Gastroesophageal sphincter (tissue), 3 donors: ENCODE measurements at regions not wholly inside any gene's neighbourhood (a gene's known extent, or its start where the extent isn't known, plus 50 kb on each side); places are given as distances from the start of the nearest gene placed in this dataset.

Experiments used
- EP300 ChIP-seq: sonication (generic); formaldehyde crosslinking; IDR thresholded peaks from one replicate; pipeline ENCODE4 v1.6.1; 2017; ENCODE audit warnings: antibody characterized with exemption, mild to moderate bottlenecking
- POLR2A ChIP-seq, 2 donors: fragments of 450-650 bp; IDR thresholded peaks; one replicate each; pipeline ENCODE4 v1.6.1; 2017; ENCODE audit warnings: antibody characterized with exemption in 2 of 2, mild to moderate bottlenecking in 2 of 2, moderate library complexity in 1 of 2
- TF ChIP-seq, protein P1 (sequence below), 4 experiments: fragments of 200-600 bp in 2 of 4; fragments of 450-650 bp in 2 of 4; sonication (generic) in 1 of 4; IDR thresholded peaks; one replicate each; pipeline ENCODE4 v1.5.1; 2017 to 2019; ENCODE audit warnings: antibody characterized with exemption in 4 of 4, mild to moderate bottlenecking in 2 of 4, moderate library complexity in 2 of 4

DNA sequence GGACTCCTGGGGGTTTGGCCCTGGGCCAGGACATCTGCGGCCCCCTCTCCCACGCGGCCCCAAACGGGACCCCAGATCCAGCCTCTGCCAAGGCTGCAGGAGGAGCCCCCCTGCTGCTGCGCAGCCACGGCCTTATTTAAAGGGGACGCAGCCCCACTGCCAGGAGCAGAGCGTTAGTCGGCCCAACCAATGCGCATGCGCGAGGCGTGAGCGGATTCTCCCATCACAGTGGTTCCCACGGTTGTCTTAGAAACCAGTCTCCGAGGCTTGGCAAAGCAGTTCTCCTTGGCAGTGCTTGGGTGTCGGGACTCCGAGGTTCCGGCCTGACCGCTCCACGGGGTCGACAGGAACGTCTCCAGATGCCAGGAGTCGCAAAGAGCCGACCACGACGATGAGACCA lies 288.3 kb upstream of the ZNF337 start:
- TF ChIP-seq EP300 (no peak), POLR2A (IDR thresholded peaks at IDR 0.05) (no peak)
- TF ChIP-seq, protein P1, sequence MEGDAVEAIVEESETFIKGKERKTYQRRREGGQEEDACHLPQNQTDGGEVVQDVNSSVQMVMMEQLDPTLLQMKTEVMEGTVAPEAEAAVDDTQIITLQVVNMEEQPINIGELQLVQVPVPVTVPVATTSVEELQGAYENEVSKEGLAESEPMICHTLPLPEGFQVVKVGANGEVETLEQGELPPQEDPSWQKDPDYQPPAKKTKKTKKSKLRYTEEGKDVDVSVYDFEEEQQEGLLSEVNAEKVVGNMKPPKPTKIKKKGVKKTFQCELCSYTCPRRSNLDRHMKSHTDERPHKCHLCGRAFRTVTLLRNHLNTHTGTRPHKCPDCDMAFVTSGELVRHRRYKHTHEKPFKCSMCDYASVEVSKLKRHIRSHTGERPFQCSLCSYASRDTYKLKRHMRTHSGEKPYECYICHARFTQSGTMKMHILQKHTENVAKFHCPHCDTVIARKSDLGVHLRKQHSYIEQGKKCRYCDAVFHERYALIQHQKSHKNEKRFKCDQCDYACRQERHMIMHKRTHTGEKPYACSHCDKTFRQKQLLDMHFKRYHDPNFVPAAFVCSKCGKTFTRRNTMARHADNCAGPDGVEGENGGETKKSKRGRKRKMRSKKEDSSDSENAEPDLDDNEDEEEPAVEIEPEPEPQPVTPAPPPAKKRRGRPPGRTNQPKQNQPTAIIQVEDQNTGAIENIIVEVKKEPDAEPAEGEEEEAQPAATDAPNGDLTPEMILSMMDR (IDR thresholded peaks at IDR 0.05) = no peak
